BJ (cell line): ENCODE measurements at regions not wholly inside any gene's neighbourhood (a gene's known extent, or its start where the extent isn't known, plus 50 kb on each side); places are given as distances from the start of the nearest gene placed in this dataset.

ENCODE experiments used
- CTCF ChIA-PET: fragments of 350-600 bp; formaldehyde crosslinking; extraction: SDS; loops from one replicate; lab custom pipeline; 2021; ENCODE audit warnings: antibody characterized with exemption, inconsistent platforms; lab: Yijun Ruan, JAX
- POLR2A ChIA-PET: fragments of 300-600 bp; sonication (Branson Sonifier 250); formaldehyde crosslinking; extraction: SDS; loops from one replicate; lab custom pipeline; 2021; ENCODE audit warnings: antibody characterized with exemption; lab: Charles Lee
- DNase-seq: peaks from one replicate; pipeline ENCODE4 v3.0.0-alpha.2; 2011; ENCODE audit warnings: low read depth
- H3K27me3 ChIP-seq: 2 replicates; pipeline ENCODE4 v1.6.0; 2011; ENCODE audit warnings: low read length; ENCODE audit not compliant: control insufficient read depth, insufficient read depth
- H3K36me3 ChIP-seq: 2 replicates; pipeline ENCODE4 v1.5.1; 2011; ENCODE audit warnings: low read length; ENCODE audit not compliant: control insufficient read depth, insufficient read depth
- H3K4me3 ChIP-seq: 2 replicates; pipeline ENCODE4 v1.5.1; 2011; ENCODE audit warnings: low read depth, mild to moderate bottlenecking, control low read depth, low read length
- TF ChIP-seq, protein P1 (sequence below): IDR thresholded peaks from 2 replicates; pipeline ENCODE4 v1.5.1; 2011; ENCODE audit warnings: low read depth, mild to moderate bottlenecking, control low read depth, inconsistent platforms, low read length, moderate library complexity; ENCODE audit not compliant: insufficient read depth

DNA sequence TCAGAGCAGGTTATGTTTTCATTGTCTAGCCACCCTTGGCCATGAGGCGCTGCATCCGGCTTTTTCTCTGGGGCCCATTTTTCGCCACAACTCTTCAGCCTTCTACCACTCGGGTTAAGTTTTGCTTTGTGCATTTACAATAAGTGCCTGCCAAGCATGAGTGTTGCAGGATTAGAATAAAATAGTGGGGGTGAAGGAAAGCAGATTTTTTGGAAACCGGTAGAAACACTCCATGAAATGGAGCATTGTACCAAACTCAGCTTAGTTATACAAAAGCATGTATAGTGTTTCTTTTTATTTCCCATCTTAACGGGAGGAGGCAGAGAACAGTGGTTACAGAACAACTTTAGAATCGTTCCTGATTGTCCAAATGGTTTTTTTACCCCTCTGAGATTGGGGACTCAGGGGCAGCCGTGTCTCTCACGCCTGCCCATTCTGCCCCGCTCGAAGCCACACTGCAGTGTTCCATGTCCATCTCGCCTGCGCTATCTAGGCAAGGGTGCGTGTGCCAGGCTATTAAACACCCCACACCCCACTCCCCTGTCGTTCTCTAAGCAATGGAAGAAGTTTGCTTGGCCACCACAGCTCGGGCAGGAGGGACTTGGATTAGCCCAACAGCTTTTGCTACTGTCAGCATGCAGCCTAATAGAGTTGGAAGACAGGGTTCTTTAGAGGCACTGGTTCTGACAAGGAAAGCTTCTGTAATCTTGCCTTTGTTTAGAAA lies 268.8 kb upstream of the WWC1 start:
- Histone ChIP-seq H3K27me3 (peaks cover 3% of the 10 kb centered on the region), H3K4me3 (no peak overlapping the region), H3K36me3 (no peaks in the 10 kb centered on the region)
- TF ChIP-seq, protein P1, sequence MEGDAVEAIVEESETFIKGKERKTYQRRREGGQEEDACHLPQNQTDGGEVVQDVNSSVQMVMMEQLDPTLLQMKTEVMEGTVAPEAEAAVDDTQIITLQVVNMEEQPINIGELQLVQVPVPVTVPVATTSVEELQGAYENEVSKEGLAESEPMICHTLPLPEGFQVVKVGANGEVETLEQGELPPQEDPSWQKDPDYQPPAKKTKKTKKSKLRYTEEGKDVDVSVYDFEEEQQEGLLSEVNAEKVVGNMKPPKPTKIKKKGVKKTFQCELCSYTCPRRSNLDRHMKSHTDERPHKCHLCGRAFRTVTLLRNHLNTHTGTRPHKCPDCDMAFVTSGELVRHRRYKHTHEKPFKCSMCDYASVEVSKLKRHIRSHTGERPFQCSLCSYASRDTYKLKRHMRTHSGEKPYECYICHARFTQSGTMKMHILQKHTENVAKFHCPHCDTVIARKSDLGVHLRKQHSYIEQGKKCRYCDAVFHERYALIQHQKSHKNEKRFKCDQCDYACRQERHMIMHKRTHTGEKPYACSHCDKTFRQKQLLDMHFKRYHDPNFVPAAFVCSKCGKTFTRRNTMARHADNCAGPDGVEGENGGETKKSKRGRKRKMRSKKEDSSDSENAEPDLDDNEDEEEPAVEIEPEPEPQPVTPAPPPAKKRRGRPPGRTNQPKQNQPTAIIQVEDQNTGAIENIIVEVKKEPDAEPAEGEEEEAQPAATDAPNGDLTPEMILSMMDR, result no peak
- ChIA-PET CTCF (interaction anchor here (1.1 to 1.4 kb wide), 3 partner anchors 17 to 440 kb away, joined by 3 to 5 read pairs (median 3); no protein-coding TSS in a partner anchor), POLR2A (interaction anchor here (0.6 kb wide), 1 partner anchor 759 kb away, joined by 4 read pairs; no protein-coding TSS in a partner anchor)
- DNase-seq, result no peak

DNA sequence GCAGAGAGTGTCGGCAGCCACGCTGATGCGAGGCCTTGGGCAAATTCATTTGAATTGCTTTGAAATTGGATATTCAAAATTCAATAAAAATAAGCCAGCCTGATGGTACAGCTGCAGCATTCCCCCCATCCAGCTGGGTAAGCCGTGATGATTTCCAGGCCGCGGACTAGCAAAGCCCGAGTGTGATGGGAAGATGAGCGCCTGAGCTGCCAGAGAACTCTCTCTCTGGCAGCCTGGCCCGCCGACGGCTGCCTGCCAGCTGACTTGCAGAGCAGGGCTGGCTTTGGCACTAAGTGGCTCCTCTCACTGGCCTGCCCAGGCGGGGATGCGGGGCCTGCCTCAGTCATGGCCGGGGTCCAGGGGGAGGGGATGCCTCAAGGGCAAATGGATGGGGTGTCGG lies 268.3 kb upstream of the WWC1 start:
- CTCF ChIA-PET, result interaction anchor here (1.1 to 1.4 kb wide), 3 partner anchors 17 to 440 kb away, joined by 3 to 5 read pairs (median 3); no protein-coding TSS in a partner anchor
- H3K36me3 ChIP-seq, result no peaks in the 10 kb centered on the region
- no peak overlapping the region for H3K4me3 ChIP-seq
- TF ChIP-seq, protein P1, result no peak
- peaks cover 3% of the 10 kb centered on the region for H3K27me3 ChIP-seq
- DNase-seq, result no peak
- POLR2A ChIA-PET, result interaction anchor here (0.6 kb wide), 1 partner anchor 760 kb away, joined by 4 read pairs; no protein-coding TSS in a partner anchor

GRCh38 chr5:168024306-168024705 lies 267.1 kb upstream of the WWC1 start:
- no peaks in the 10 kb centered on the region for H3K36me3 ChIP-seq
- peaks cover 3% of the 10 kb centered on the region for H3K27me3 ChIP-seq
- no peak for DNase-seq
- TF ChIP-seq, protein P1, result no peak
- ChIA-PET CTCF (interaction anchor here (0.7 to 1.4 kb wide), 4 partner anchors 8 to 196 kb away, joined by 3 to 7 read pairs (median 3); no protein-coding TSS in a partner anchor), POLR2A (no interaction called here)
- H3K4me3 ChIP-seq, result no peak overlapping the region

DNA sequence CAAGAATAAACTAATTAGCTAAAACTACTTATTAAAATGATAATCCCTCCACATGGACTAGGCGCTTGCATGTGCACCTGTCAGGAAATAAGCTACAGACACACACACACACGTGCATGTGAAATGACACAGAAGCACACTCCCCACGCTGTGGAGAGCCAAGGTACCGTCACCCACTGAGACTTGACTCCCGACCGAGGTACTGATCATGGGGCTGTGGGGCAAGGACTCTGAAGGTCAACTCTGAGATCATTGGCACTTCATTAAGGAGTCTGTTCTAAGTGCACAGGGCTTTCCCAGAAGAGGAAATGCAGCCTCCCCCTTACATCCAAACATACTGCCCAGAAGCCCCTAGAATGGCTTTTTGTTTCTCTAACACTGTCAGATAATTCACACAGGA lies 264.4 kb upstream of the WWC1 start:
- no peak for DNase-seq
- H3K27me3 ChIP-seq, result peaks cover 3% of the 10 kb centered on the region
- H3K36me3 ChIP-seq, result no peaks in the 10 kb centered on the region
- TF ChIP-seq, protein P1, result no peak
- POLR2A ChIA-PET, result no interaction called here
- H3K4me3 ChIP-seq, result no peak overlapping the region
- CTCF ChIA-PET, result interaction anchor here (1.4 kb wide), 1 partner anchor 10 kb away, joined by 7 read pairs; no protein-coding TSS in a partner anchor

GRCh38 chr5:168030912-168031311 lies 260.5 kb upstream of the WWC1 start:
- Histone ChIP-seq H3K36me3 (no peaks in the 10 kb centered on the region), H3K27me3 (peaks cover 2% of the 10 kb centered on the region), H3K4me3 (no peak overlapping the region)
- DNase-seq, result no peak
- ChIA-PET POLR2A (no interaction called here), CTCF (no interaction called here)
- TF ChIP-seq, protein P1, result no peak
